ENCODE measurements at regions not wholly inside any gene's neighbourhood (a gene's known extent, or its start where the extent isn't known, plus 50 kb on each side); places are given as distances from the start of the nearest gene placed in this dataset.

- DNase-seq (ENCODE audit: low spot score), result peak; percentile 39
Measured at GRCh38 chr13:104895521-104895920, 1639.9 kb downstream of the EFNB2 start.

GRCh38 chr13:104875038-104875754 lies 1660.3 kb downstream of the EFNB2 start:
- no peak for DNase-seq (ENCODE audit: low spot score)

- no peak for DNase-seq (ENCODE audit: low spot score)
Measured at GRCh38 chr13:104872153-104872552, 1663.3 kb downstream of the EFNB2 start.

GRCh38 chr13:104871456-104871855 lies 1664.0 kb downstream of the EFNB2 start:
- DNase-seq (ENCODE audit: low spot score), result no peak

GRCh38 chr13:104869501-104869900 lies 1666.0 kb downstream of the EFNB2 start:
- DNase-seq (ENCODE audit: low spot score), result no peak

- DNase-seq (ENCODE audit: low spot score), result no peak
Measured at GRCh38 chr13:104868806-104869205, 1666.7 kb downstream of the EFNB2 start.

- no peak for DNase-seq (ENCODE audit: low spot score)
Measured at GRCh38 chr13:104855581-104855980, 1679.9 kb downstream of the EFNB2 start.

- no peak for DNase-seq (ENCODE audit: low spot score)
Measured at GRCh38 chr13:104854698-104855097, 1680.8 kb downstream of the EFNB2 start.

GRCh38 chr13:104854007-104854406 lies 1681.5 kb downstream of the EFNB2 start:
- no peak for DNase-seq (ENCODE audit: low spot score)

GRCh38 chr13:104847922-104848321 lies 1687.5 kb downstream of the EFNB2 start:
- DNase-seq (ENCODE audit: low spot score), result no peak

- no peak for DNase-seq (ENCODE audit: low spot score)
Measured at GRCh38 chr13:104843401-104843800, 1692.1 kb downstream of the EFNB2 start.

- DNase-seq (ENCODE audit: low spot score), result no peak
Measured at GRCh38 chr13:104841110-104841509, 1694.4 kb downstream of the EFNB2 start.

GRCh38 chr13:104837756-104838155 lies 1697.7 kb downstream of the EFNB2 start:
- DNase-seq (ENCODE audit: low spot score), result no peak

GRCh38 chr13:104833221-104833620 lies 1702.2 kb downstream of the EFNB2 start:
- DNase-seq (ENCODE audit: low spot score), result no peak

GRCh38 chr13:104832231-104832630 lies 1703.2 kb downstream of the EFNB2 start:
- DNase-seq (ENCODE audit: low spot score), result no peak

GRCh38 chr13:104831831-104832230 lies 1703.6 kb downstream of the EFNB2 start:
- DNase-seq (ENCODE audit: low spot score), result no peak

GRCh38 chr13:104823709-104824108 lies 1711.8 kb downstream of the EFNB2 start:
- DNase-seq (ENCODE audit: low spot score), result no peak

GRCh38 chr13:104823071-104823470 lies 1712.4 kb downstream of the EFNB2 start:
- DNase-seq (ENCODE audit: low spot score), result no peak

- no peak for DNase-seq (ENCODE audit: low spot score)
Measured at GRCh38 chr13:104817271-104817670, 1718.2 kb downstream of the EFNB2 start.

- DNase-seq (ENCODE audit: low spot score), result no peak
Measured at GRCh38 chr13:104816726-104817125, 1718.7 kb downstream of the EFNB2 start.

GRCh38 chr13:104810242-104810641 lies 1725.2 kb downstream of the EFNB2 start:
- DNase-seq (ENCODE audit: low spot score), result no peak

- no peak for DNase-seq (ENCODE audit: low spot score)
Measured at GRCh38 chr13:104809483-104809882, 1726.0 kb downstream of the EFNB2 start.

- DNase-seq (ENCODE audit: low spot score), result no peak
Measured at GRCh38 chr13:104805346-104805745, 1730.1 kb downstream of the EFNB2 start.

- no peak for DNase-seq (ENCODE audit: low spot score)
Measured at GRCh38 chr13:104799152-104799551, 1732.9 kb upstream of the SLC10A2 start.
